NCI-H345 (cell line): ENCODE measurements at regions not wholly inside any gene's neighbourhood (a gene's known extent, or its start where the extent isn't known, plus 50 kb on each side); places are given as distances from the start of the nearest gene placed in this dataset.

Experiments used
- DNase-seq: peaks from one replicate; lab custom pipeline; 2025; lab: John Stamatoyannopoulos, UW

- DNase-seq: no peak
Measured at GRCh38 chr1:229111703-229112319, 159.1 kb upstream of the RAB4A start.

DNA sequence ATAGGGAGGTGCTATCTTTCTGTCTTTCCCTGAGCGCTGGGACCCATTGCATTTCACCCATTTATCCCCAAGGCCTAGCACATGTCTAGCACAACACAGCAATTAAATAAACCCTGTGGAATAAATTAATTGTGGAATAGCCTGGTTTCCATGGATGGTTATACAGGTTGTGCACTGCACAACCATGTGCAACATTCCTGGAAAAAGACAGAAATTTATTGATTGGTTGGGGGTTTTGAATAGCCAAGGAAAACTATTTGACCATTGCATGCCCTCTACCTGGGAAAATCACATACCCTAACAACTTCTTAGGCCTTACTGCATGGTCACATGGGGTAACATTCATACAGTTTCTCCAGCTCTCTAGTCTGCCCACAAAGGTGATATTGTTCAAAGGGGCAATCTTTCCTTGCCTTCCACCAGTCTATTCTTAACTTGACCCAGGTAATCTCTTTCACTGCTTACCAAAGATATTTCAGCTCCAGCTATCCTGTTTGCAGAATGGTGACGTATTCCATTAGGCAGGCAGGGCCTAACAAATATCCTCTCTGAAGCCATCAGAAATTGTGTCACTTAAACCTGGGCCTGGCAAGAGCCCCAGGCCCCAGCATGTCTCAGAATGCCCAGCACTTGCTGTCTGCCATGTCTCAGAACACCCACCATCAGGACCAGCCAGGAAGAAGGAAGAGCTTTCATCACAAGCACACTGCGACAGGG, 157.9 kb upstream of the RAB4A start:
- DNase-seq: no peak

GRCh38 chr1:229114315-229114714, 156.6 kb upstream of the RAB4A start:
- no peak for DNase-seq

GRCh38 chr1:229114850-229115365, 156.0 kb upstream of the RAB4A start:
- no peak for DNase-seq

- no peak for DNase-seq
Measured at GRCh38 chr1:229116114-229116513, 154.8 kb upstream of the RAB4A start.

- DNase-seq: peak; percentile 41
Measured at GRCh38 chr1:229117664-229118300, 153.1 kb upstream of the RAB4A start.

GRCh38 chr1:229118477-229119061, 152.3 kb upstream of the RAB4A start:
- DNase-seq: no peak

GRCh38 chr1:229119161-229119560, 151.8 kb upstream of the RAB4A start:
- DNase-seq: no peak

- DNase-seq: no peak
Measured at GRCh38 chr1:229119876-229120275, 151.0 kb upstream of the RAB4A start.

DNA sequence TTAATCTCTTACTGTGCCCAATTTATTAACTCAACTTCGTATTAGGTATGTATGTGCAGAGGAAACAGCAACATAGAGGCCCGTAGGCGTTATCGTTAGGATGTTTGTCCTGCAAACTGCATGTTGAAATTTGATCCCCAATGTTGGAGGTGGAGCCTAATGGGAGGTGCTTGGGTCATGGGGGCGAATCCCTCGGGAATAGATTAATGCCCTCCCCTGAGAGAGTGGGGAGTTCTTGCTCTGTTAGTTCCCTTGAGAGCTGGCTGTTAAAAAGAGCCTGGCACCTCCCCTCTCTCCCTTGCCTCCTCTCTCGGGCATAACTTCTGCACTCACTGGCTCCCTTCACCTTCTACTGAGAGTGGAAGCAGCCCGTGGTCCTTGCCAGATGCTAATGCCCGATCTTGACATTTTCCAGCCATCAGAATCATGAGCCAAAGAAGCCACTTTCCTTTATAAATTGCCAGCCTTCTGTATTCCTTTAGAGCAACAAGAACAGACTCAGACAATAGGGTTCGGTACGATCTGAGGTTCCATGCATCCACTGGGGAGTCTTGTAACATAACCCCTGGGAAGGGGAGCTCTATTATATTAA, 149.0 kb upstream of the RAB4A start:
- no peak for DNase-seq

GRCh38 chr1:229122606-229123005, 148.3 kb upstream of the RAB4A start:
- no peak for DNase-seq

- no peak for DNase-seq
Measured at GRCh38 chr1:229124116-229124515, 146.8 kb upstream of the RAB4A start.

DNA sequence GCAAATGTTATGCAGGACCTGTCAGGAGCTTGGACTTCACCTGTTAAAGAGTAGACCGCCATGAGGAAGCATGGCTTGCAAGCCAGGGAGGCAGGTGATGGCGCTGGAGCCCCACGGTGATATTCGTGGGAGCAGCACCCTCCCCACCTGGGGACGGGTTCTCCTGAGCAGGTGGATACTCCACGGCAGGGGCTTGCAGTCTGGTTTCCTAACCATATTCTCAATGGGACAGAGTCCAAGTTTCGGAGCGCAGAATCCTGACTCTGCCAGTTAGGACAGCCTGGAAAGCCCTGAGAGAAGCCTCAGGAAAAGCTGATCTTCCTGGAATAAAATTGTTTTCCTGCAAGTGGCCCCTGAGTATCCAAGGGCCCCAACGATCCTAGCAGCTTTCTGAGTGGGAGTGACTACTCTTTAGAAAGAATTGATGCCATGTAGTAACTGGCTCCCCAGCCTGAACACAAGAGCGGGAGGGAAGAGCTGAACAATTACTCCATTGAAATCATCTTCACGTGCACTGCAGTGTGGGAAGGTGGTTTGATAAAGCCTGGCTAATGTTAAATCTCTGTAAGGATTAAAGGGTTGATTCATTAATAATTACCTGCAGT, 146.3 kb upstream of the RAB4A start:
- no peak for DNase-seq

- DNase-seq: no peak
Measured at GRCh38 chr1:229127301-229127700, 143.6 kb upstream of the RAB4A start.

DNA sequence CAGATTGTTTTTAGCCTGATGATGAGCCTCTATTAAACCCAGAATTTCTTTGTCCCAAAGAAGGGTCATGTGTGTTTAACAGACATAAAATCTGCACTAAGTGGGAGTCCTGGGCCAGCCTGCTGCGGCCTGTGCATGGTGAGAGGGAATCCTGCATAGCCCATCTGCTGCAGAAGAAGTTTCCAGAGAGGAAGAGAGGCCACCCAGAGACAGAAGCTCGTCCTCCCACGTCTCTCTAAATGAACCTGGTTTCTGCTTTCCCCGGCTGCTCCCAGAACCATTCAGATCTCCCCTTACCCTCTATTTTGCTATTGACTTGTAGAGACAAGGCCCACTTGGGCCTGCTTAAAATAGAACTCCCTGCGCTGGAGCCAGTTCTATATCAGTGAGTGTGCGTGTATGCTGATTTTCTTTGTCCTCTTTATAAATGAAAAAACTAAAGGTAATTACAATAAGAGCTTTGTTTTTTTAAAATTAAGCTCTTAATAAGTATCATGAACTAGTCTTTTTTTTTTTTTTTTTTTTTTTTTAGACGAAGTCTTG, 142.8 kb upstream of the RAB4A start:
- no peak for DNase-seq

DNA sequence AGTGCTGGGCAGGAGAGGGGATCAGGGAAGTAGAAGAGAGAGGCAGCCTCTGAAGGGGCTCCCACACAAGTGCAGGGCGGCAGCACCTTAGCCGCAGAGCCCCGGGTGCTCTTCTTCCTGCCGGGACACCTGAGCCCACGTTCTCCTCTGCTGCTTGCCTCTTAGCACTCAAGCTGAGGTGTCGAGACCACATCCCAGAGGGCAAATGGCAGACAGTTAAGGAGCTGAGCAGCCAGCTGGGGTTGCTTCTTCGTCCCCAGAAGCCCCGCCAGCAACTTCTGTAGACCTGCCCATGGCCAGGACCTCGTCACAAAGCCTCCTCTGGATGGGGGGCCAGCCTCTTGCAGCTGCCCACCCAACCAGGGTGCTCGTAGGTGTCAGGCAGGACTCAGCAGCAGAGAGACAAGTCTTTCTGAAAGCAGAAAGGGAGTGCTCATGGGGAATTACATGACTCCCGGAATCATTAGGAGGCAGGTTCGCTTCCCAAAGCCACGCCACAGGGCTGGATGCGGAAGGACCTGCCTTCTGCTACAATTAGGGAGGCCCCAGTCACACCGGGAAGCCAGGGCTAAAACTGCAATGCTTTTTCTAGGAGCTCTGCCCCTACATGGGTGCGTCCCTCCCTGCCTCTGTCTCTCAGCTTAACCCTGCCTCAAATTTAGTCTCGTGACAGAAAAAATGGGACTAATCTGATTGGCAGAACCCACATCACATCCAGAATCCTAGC, 141.4 kb upstream of the RAB4A start:
- DNase-seq: no peak

GRCh38 chr1:229130028-229130668, 140.8 kb upstream of the RAB4A start:
- DNase-seq: no peak

- no peak for DNase-seq
Measured at GRCh38 chr1:229131243-229132105, 139.4 kb upstream of the RAB4A start.

DNA sequence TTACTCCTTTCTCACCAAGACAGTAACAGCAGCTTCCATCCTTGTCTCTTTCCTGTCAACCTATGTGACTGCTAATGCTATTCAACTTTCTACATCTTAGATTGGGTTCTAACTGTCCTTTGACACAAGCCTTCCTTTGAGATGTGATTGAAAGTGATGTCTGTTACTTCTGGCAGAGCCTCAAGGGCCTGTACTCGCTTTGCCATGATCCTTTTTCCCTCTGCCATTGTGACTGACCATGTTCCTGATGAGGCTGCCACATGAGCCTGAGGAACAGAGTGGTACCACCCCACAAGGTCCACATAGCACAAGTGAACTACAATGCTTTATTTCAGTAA, 138.8 kb upstream of the RAB4A start:
- no peak for DNase-seq

- no peak for DNase-seq
Measured at GRCh38 chr1:229132706-229133105, 138.2 kb upstream of the RAB4A start.
